Fibroblast of villous mesenchyme (primary cell): ENCODE measurements at regions not wholly inside any gene's neighbourhood (a gene's known extent, or its start where the extent isn't known, plus 50 kb on each side); places are given as distances from the start of the nearest gene placed in this dataset.
A peak's percentile ranks its signal among the peaks of the same experiment; 100 is the strongest.

Source experiments
- DNase-seq: peaks from one replicate; pipeline ENCODE4 v3.0.0-alpha.2; 2010; ENCODE audit warnings: low read depth
- H3K4me3 ChIP-seq: 2 replicates; pipeline ENCODE4 v1.5.1; 2011; ENCODE audit warnings: low read depth, mild to moderate bottlenecking, low read length
- CTCF ChIP-seq: IDR thresholded peaks from 2 replicates; pipeline ENCODE4 v1.5.1; 2012; ENCODE audit warnings: low read depth, mild to moderate bottlenecking, low read length; ENCODE audit not compliant: insufficient read depth

GRCh38 chr12:92261692-92262091 is 116.0 kb upstream of the BTG1 start:
- no peak for TF ChIP-seq CTCF
- H3K4me3 ChIP-seq = no peak overlapping the region
- DNase-seq = no peak

GRCh38 chr12:92261071-92261470 is 115.4 kb upstream of the BTG1 start:
- DNase-seq = no peak
- TF ChIP-seq CTCF = no peak
- no peak overlapping the region for H3K4me3 ChIP-seq

GRCh38 chr12:92259696-92260251 is 114.1 kb upstream of the BTG1 start:
- H3K4me3 ChIP-seq = no peak overlapping the region
- DNase-seq = no peak
- no peak for TF ChIP-seq CTCF

GRCh38 chr12:92259291-92259690 is 113.6 kb upstream of the BTG1 start:
- H3K4me3 ChIP-seq = no peak overlapping the region
- no peak for DNase-seq
- no peak for TF ChIP-seq CTCF

- no peak for DNase-seq
- no peak overlapping the region for H3K4me3 ChIP-seq
- no peak for TF ChIP-seq CTCF
Measured at GRCh38 chr12:92257261-92257660, 111.6 kb upstream of the BTG1 start.

GRCh38 chr12:92255741-92256140 is 110.1 kb upstream of the BTG1 start:
- DNase-seq = no peak
- no peak overlapping the region for H3K4me3 ChIP-seq
- no peak for TF ChIP-seq CTCF

- H3K4me3 ChIP-seq = no peak overlapping the region
- peak; percentile 43 for DNase-seq
- TF ChIP-seq CTCF = no peak
Measured at GRCh38 chr12:92253301-92253700, 107.7 kb upstream of the BTG1 start.
